ENCODE measurements at regions not wholly inside any gene's neighbourhood (a gene's known extent, or its start where the extent isn't known, plus 50 kb on each side); places are given as distances from the start of the nearest gene placed in this dataset.

DNA sequence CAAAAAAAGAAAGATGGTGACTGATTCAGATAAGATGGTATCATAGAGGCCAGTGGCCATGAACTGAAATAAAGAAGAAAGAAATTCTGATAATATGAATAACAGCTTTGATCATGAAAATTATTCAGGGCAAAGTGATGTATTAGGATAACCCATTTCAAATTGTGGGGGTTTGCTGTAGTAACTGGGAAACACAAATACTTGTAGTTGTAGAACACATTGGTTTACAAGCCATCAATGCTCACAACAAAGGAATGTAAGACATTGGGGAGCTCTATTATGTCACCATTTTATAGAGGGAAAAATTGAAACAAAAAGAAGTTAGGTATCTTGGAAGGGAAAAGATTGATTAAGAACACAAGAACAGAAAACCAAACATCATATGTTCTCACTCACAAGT, 140.4 kb upstream of the FRMD6 start (continued):
- TF ChIP-seq POLR2AphosphoS5 (IDR thresholded peaks at IDR 0.05; ENCODE audit: low read depth) = no peak
- TF ChIP-seq, protein P1, sequence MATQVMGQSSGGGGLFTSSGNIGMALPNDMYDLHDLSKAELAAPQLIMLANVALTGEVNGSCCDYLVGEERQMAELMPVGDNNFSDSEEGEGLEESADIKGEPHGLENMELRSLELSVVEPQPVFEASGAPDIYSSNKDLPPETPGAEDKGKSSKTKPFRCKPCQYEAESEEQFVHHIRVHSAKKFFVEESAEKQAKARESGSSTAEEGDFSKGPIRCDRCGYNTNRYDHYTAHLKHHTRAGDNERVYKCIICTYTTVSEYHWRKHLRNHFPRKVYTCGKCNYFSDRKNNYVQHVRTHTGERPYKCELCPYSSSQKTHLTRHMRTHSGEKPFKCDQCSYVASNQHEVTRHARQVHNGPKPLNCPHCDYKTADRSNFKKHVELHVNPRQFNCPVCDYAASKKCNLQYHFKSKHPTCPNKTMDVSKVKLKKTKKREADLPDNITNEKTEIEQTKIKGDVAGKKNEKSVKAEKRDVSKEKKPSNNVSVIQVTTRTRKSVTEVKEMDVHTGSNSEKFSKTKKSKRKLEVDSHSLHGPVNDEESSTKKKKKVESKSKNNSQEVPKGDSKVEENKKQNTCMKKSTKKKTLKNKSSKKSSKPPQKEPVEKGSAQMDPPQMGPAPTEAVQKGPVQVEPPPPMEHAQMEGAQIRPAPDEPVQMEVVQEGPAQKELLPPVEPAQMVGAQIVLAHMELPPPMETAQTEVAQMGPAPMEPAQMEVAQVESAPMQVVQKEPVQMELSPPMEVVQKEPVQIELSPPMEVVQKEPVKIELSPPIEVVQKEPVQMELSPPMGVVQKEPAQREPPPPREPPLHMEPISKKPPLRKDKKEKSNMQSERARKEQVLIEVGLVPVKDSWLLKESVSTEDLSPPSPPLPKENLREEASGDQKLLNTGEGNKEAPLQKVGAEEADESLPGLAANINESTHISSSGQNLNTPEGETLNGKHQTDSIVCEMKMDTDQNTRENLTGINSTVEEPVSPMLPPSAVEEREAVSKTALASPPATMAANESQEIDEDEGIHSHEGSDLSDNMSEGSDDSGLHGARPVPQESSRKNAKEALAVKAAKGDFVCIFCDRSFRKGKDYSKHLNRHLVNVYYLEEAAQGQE (IDR thresholded peaks at IDR 0.05; ENCODE audit: unreplicated experiment) = no peak
- no peak for TF ChIP-seq ZNF114 (CRISPR knock-in tag; IDR thresholded peaks at IDR 0.05)
- TF ChIP-seq, protein P2, sequence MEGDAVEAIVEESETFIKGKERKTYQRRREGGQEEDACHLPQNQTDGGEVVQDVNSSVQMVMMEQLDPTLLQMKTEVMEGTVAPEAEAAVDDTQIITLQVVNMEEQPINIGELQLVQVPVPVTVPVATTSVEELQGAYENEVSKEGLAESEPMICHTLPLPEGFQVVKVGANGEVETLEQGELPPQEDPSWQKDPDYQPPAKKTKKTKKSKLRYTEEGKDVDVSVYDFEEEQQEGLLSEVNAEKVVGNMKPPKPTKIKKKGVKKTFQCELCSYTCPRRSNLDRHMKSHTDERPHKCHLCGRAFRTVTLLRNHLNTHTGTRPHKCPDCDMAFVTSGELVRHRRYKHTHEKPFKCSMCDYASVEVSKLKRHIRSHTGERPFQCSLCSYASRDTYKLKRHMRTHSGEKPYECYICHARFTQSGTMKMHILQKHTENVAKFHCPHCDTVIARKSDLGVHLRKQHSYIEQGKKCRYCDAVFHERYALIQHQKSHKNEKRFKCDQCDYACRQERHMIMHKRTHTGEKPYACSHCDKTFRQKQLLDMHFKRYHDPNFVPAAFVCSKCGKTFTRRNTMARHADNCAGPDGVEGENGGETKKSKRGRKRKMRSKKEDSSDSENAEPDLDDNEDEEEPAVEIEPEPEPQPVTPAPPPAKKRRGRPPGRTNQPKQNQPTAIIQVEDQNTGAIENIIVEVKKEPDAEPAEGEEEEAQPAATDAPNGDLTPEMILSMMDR (conservative IDR thresholded peaks at IDR 0.05; ENCODE audit: low read depth in 2 of 2) = no peak
- TF ChIP-seq, protein P3, sequence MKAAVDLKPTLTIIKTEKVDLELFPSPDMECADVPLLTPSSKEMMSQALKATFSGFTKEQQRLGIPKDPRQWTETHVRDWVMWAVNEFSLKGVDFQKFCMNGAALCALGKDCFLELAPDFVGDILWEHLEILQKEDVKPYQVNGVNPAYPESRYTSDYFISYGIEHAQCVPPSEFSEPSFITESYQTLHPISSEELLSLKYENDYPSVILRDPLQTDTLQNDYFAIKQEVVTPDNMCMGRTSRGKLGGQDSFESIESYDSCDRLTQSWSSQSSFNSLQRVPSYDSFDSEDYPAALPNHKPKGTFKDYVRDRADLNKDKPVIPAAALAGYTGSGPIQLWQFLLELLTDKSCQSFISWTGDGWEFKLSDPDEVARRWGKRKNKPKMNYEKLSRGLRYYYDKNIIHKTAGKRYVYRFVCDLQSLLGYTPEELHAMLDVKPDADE (IDR thresholded peaks at IDR 0.05) = no peak

DNA sequence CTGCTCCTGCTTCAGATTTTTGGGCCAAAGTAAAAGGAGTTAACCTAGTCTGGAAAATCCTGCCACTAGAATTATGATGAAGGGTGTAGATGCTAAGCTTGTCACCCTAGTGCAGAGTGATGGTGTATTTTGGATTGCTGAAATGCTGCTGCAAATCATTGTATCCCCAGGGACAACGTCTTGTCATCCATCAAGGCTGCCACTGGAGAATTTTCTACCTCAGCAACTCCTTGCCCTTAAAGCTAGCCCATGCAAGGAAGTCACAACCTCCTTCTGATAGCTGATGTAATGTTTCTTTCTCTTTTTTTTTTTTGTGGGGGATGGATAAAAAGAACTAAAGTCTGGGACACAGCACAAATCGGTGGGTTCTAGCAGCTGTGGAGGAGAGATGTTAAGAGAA, 139.4 kb upstream of the FRMD6 start:
- no peak overlapping the region for H2AFZ ChIP-seq
- H3K4me3 ChIP-seq = no peak overlapping the region
- Mint-ChIP-seq H3K36me3 (ENCODE audit: low read depth) (no peaks in the 10 kb centered on the region), H3K9me3 (no peaks in the 10 kb centered on the region), H3K27ac (no peak overlapping the region), H3K4me3 (no peak overlapping the region), H3K4me1 (peaks cover 8% of the 10 kb centered on the region), H3K27me3 (ENCODE audit: insufficient read depth, low read depth, poor library complexity) (peaks cover 6% of the 10 kb centered on the region)
- no peaks in the 10 kb centered on the region for H3F3A ChIP-seq (replicated peaks; ENCODE audit: low read depth)
- H3K9me2 ChIP-seq (ENCODE audit: insufficient read depth) = peaks cover 15% of the 10 kb centered on the region
- H4K20me1 ChIP-seq (replicated peaks; ENCODE audit: insufficient read depth) = no peaks in the 10 kb centered on the region
- no peaks in the 10 kb centered on the region for H3K36me3 ChIP-seq (ENCODE audit: insufficient read depth)
- no peaks in the 10 kb centered on the region for H3K27me3 ChIP-seq (ENCODE audit: insufficient read depth)
- DNase-seq (ENCODE audit: low spot score) = no peak
- TF ChIP-seq ZNF114 (CRISPR knock-in tag; IDR thresholded peaks at IDR 0.05) (no peak), CREB1 (CRISPR knock-in tag; IDR thresholded peaks at IDR 0.05; ENCODE audit: low read depth) (no peak), NANOG (IDR thresholded peaks at IDR 0.05; ENCODE audit: borderline replicate concordance) (no peak), STAT1 (IDR thresholded peaks at IDR 0.05; ENCODE audit: unreplicated experiment) (no peak), JUNB (IDR thresholded peaks at IDR 0.05; ENCODE audit: unreplicated experiment) (no peak)
- TF ChIP-seq, protein P2 (conservative IDR thresholded peaks at IDR 0.05; ENCODE audit: low read depth in 2 of 2) = no peak
- TF ChIP-seq, protein P1 (IDR thresholded peaks at IDR 0.05; ENCODE audit: unreplicated experiment) = no peak
- no peak for ATAC-seq
- no peak overlapping the region for H3K4me2 ChIP-seq
- H3K79me2 ChIP-seq (replicated peaks; ENCODE audit: insufficient read depth) = no peaks in the 10 kb centered on the region
- H3K4me1 ChIP-seq (ENCODE audit: insufficient read depth) = no peaks in the 10 kb centered on the region
- H3K27ac ChIP-seq (ENCODE audit: low read depth) = no peak overlapping the region
